Hypothalamus (tissue), 51 donors: ENCODE measurements at regions not wholly inside any gene's neighbourhood (a gene's known extent, or its start where the extent isn't known, plus 50 kb on each side); places are given as distances from the start of the nearest gene placed in this dataset.
"Not testable (repeated sequence)": the region's sequence is repeated elsewhere in the genome, so short reads cannot be mapped to it uniquely, and the experiment has no call there.

Experiments used
- DNase-seq, 51 donors: peaks; one replicate each; lab custom pipeline; 2025; lab: John Stamatoyannopoulos, UW

GRCh38 chr2:67145851-67146250 is 251.3 kb upstream of the ETAA1 start:
- no peak for DNase-seq

- DNase-seq: no peak
These were observed 240.3 kb upstream of the ETAA1 start for GRCh38 chr2:67156796-67157195.

GRCh38 chr2:67158718-67159117 is 238.4 kb upstream of the ETAA1 start:
- DNase-seq: no peak

GRCh38 chr2:67159929-67160328 is 237.2 kb upstream of the ETAA1 start:
- DNase-seq: no peak

GRCh38 chr2:67164771-67165522 is 232.2 kb upstream of the ETAA1 start:
- DNase-seq: no peak

GRCh38 chr2:67165523-67165990 is 231.6 kb upstream of the ETAA1 start:
- no peak for DNase-seq

- DNase-seq: not testable (repeated sequence)
These were observed 230.6 kb upstream of the ETAA1 start for GRCh38 chr2:67166511-67166910.

GRCh38 chr2:67169417-67170140 is 227.6 kb upstream of the ETAA1 start:
- DNase-seq: no peak

- no peak for DNase-seq
These were observed 217.6 kb upstream of the ETAA1 start for GRCh38 chr2:67179526-67179925.

- DNase-seq: no peak
These were observed 216.3 kb upstream of the ETAA1 start for GRCh38 chr2:67180841-67181240.

- no peak for DNase-seq
These were observed 214.2 kb upstream of the ETAA1 start for GRCh38 chr2:67182884-67183283.

GRCh38 chr2:67186326-67186725 is 210.8 kb upstream of the ETAA1 start:
- DNase-seq: no peak

- DNase-seq: no peak
These were observed 210.3 kb upstream of the ETAA1 start for GRCh38 chr2:67186871-67187270.

- DNase-seq: not testable (repeated sequence)
These were observed 201.8 kb upstream of the ETAA1 start for GRCh38 chr2:67195327-67195726.

GRCh38 chr2:67201521-67201920 is 195.6 kb upstream of the ETAA1 start:
- no peak for DNase-seq

GRCh38 chr2:67204349-67204748 is 192.8 kb upstream of the ETAA1 start:
- no peak for DNase-seq

- DNase-seq: no peak
These were observed 188.1 kb upstream of the ETAA1 start for GRCh38 chr2:67208887-67209500.

GRCh38 chr2:67210430-67210829 is 186.7 kb upstream of the ETAA1 start:
- DNase-seq: no peak

- DNase-seq: no peak
These were observed 184.9 kb upstream of the ETAA1 start for GRCh38 chr2:67212203-67212602.

GRCh38 chr2:67213270-67213670 is 183.9 kb upstream of the ETAA1 start:
- no peak for DNase-seq

- no peak for DNase-seq
These were observed 183.3 kb upstream of the ETAA1 start for GRCh38 chr2:67213677-67214402.
